NCI-H146 treated with DMSO at 0.1 percent for 48 hours (cell line): ENCODE measurements at regions not wholly inside any gene's neighbourhood (a gene's known extent, or its start where the extent isn't known, plus 50 kb on each side); places are given as distances from the start of the nearest gene placed in this dataset.

Source experiments
- DNase-seq: peaks from one replicate; lab custom pipeline; 2025; ENCODE audit not compliant: unreplicated experiment; lab: John Stamatoyannopoulos, UW

- no peak for DNase-seq
Measured at GRCh38 chr12:67116134-67116533, 153.0 kb upstream of the CAND1 start.

- no peak for DNase-seq
Measured at GRCh38 chr12:67122584-67122983, 146.6 kb upstream of the CAND1 start.

GRCh38 chr12:67137256-67137655, 131.9 kb upstream of the CAND1 start:
- no peak for DNase-seq

GRCh38 chr12:67141296-67142018, 127.7 kb upstream of the CAND1 start:
- DNase-seq = no peak

GRCh38 chr12:67145692-67146091, 123.5 kb upstream of the CAND1 start:
- no peak for DNase-seq

GRCh38 chr12:67147030-67147429, 122.1 kb upstream of the CAND1 start:
- DNase-seq = no peak

GRCh38 chr12:67147447-67147846, 121.7 kb upstream of the CAND1 start:
- no peak for DNase-seq

- DNase-seq = no peak
Measured at GRCh38 chr12:67148265-67148664, 120.9 kb upstream of the CAND1 start.

- no peak for DNase-seq
Measured at GRCh38 chr12:67151886-67152285, 117.3 kb upstream of the CAND1 start.

- DNase-seq = no peak
Measured at GRCh38 chr12:67152451-67152850, 116.7 kb upstream of the CAND1 start.

GRCh38 chr12:67154901-67155300, 114.3 kb upstream of the CAND1 start:
- DNase-seq = no peak

GRCh38 chr12:67155863-67156262, 113.3 kb upstream of the CAND1 start:
- no peak for DNase-seq

GRCh38 chr12:67161322-67161918, 107.7 kb upstream of the CAND1 start:
- peak; percentile 16 for DNase-seq

- no peak for DNase-seq
Measured at GRCh38 chr12:67173258-67173657, 95.9 kb upstream of the CAND1 start.

- DNase-seq = no peak
Measured at GRCh38 chr12:67182551-67182950, 86.6 kb upstream of the CAND1 start.

GRCh38 chr12:67193704-67194103, 75.5 kb upstream of the CAND1 start:
- no peak for DNase-seq

GRCh38 chr12:67200386-67200785, 68.8 kb upstream of the CAND1 start:
- no peak for DNase-seq

- DNase-seq = no peak
Measured at GRCh38 chr12:67202011-67202677, 67.0 kb upstream of the CAND1 start.

GRCh38 chr12:67202678-67203012, 66.5 kb upstream of the CAND1 start:
- DNase-seq = no peak

GRCh38 chr12:67208281-67209067, 60.7 kb upstream of the CAND1 start:
- no peak for DNase-seq

- DNase-seq = no peak
Measured at GRCh38 chr12:67211029-67211428, 58.1 kb upstream of the CAND1 start.

- no peak for DNase-seq
Measured at GRCh38 chr12:67211494-67211893, 57.7 kb upstream of the CAND1 start.
